ENCODE measurements at regions not wholly inside any gene's neighbourhood (a gene's known extent, or its start where the extent isn't known, plus 50 kb on each side); places are given as distances from the start of the nearest gene placed in this dataset.
A peak's percentile ranks its signal among the peaks of the same experiment; 100 is the strongest.

DNA sequence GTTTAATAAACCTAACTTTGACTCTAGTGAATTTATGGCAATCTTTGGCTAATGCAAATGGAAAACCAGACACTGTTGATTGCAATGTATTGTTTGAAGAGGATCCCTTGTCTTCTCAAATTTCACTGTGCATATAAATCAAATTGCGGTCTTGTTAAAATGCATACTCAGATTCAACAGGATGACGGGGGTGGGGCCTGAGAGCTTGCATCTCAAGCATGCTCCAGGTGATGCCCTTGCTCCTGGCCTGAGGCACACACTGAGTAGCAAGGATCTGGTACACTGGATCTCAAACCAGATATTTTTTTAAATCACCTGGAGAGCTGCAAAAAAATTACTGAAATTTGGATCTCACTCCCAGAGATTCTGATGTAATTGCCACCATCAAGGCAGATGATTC lies 463.7 kb downstream of the DNAH5 start:
- no peak for DNase-seq (ENCODE audit: low read depth in 3 of 3, low spot score in 2 of 3)

- peak in 2 of 3 donors; percentile 5 to 18 for DNase-seq (ENCODE audit: low read depth in 3 of 3, low spot score in 2 of 3)
Measured at GRCh38 chr5:13478831-13479465, 465.5 kb downstream of the DNAH5 start.

DNA sequence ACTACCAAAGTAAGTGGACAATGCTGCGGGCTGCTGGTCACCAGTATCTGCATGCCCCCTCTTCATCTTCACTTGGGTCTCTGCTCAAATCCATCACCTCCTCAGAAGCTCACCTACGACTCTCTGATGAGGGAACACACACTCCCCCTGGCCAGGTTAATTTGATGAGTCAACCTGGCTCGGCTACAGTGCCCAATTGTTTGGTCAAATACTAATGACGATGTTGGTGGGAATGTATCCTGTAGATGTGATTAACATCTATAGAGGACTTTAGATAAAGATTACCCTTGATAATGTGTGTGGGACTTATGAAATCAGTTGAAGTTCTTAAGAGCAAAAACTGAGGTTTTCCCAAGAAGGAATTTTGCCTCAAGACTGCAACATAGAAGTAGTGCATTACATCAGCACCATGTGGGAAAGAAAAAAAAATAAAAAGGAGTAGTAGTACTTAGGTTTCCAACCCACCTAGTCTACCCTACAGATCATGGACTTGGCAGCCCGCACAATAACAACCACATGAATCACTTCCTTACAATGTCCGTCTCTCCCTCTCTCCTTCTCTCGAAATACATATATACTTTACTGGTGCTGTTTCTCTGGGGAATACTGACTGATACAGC lies 467.3 kb downstream of the DNAH5 start:
- no peak for DNase-seq (ENCODE audit: low read depth in 3 of 3, low spot score in 2 of 3)

DNA sequence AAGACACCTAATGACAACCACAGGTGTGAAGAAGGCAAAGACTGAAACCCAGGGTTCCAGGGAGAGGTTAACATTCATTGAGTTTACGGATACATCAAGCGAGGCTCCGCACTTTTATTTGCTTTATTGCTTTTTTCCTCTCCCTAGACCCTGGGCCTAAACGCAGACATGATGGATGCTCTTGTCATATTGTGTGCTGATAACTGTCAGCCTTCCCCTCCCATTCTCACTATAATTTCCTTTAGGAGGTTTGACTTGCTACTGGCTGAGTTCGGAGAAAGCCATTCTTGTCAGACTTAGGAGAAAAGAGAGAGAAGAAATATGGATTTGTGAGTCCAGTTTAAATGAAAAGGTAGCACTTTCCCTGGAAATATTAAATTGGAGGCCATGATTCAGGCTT lies 471.6 kb downstream of the DNAH5 start:
- DNase-seq (ENCODE audit: low read depth in 3 of 3, low spot score in 2 of 3), result no peak

DNA sequence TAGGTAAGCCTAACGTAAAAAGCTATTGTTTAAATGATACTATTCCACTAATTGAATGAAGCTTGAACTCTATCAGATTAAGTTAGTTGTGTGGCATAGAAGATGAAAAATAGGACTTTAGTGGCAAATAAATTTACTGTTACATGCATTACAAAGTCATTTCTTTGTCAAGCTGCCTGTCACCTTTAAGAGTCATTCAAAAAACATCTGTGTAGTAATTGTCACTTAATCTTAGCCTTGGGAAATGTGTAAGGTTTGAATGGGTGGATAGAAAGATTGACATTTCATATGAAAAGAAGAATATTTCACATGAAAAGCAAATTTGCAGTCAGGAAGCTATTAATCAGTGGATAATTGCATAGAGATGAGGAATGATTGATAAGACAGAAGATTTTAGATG lies 473.5 kb downstream of the DNAH5 start:
- DNase-seq (ENCODE audit: low read depth in 3 of 3, low spot score in 2 of 3), result no peak

- no peak for DNase-seq (ENCODE audit: low read depth in 3 of 3, low spot score in 2 of 3)
Measured at GRCh38 chr5:13470263-13470662, 474.2 kb downstream of the DNAH5 start.

DNA sequence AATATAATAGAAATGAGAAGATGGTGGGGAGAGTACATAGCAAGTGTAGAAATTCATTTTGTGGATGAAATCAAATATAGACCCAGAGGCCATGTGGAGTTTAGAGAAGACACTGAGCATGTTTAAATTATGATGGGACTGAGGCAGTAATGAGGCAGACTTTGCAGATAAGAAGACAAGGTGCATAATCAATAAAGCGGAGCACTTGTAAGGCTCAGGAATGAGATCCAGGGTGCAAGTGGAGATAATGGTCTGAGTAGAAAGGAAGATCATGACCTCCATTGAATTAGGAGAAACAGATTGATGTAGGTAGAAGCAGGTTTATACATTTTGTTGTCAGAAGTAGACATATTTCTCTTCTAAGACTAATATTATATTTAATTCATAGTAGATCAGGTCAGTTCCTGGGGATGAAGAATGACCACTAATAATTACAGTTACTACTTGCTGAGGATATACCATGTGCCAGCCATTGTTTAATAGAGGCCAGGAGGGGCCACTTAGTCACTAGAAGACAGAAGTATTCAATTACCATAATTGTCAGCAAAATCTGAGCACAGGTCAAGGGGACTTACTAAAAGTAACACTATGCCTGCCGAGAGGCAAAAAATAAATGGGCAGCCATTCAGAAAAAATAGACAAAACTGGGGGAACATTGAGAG lies 479.8 kb downstream of the DNAH5 start:
- DNase-seq (ENCODE audit: low read depth in 3 of 3, low spot score in 2 of 3), result no peak

DNA sequence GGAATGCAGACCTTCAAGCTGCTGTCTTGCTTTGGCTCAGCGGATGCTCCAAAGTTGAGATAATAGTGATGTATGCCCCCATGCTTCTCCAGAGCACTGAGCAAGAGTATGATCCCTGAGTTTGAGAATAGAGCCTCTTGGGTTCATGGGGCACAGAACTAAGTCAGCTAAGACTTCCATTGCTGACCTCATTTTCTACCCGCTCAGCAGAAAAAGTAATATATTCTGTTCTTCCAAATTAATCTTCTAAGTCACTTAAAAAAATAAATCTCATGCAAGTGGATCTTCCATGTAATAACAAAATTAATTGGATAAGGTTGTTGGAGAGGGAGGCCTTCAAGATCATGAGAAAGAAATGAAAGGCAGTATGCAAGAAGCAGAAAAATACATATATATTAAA lies 483.9 kb downstream of the DNAH5 start:
- DNase-seq (ENCODE audit: low read depth in 3 of 3, low spot score in 2 of 3), result no peak

DNA sequence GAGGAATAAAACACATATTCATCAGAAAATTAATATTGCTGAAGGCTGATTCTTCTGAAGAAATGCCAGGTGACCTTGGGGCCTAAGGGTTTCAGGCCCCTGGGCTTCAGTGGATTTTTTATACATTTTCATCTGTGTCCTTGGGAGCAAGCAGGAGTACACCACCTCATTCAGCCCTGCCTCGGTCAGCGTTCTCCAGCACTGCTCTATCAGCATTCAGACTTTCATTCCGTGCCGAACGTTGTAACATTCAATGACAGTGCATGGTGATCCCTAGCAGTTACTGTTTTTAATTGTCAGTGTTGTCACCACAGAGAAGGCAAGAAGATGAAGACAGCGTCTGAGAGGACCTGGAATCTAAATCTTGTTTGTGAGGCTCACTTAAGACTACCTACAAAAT lies 490.4 kb downstream of the DNAH5 start:
- DNase-seq (ENCODE audit: low read depth in 3 of 3, low spot score in 2 of 3), result no peak

GRCh38 chr5:13448843-13449242 lies 495.6 kb downstream of the DNAH5 start:
- no peak for DNase-seq (ENCODE audit: low read depth in 3 of 3, low spot score in 2 of 3)

- no peak for DNase-seq (ENCODE audit: low read depth in 3 of 3, low spot score in 2 of 3)
Measured at GRCh38 chr5:13439430-13439829, 505.1 kb downstream of the DNAH5 start.

DNA sequence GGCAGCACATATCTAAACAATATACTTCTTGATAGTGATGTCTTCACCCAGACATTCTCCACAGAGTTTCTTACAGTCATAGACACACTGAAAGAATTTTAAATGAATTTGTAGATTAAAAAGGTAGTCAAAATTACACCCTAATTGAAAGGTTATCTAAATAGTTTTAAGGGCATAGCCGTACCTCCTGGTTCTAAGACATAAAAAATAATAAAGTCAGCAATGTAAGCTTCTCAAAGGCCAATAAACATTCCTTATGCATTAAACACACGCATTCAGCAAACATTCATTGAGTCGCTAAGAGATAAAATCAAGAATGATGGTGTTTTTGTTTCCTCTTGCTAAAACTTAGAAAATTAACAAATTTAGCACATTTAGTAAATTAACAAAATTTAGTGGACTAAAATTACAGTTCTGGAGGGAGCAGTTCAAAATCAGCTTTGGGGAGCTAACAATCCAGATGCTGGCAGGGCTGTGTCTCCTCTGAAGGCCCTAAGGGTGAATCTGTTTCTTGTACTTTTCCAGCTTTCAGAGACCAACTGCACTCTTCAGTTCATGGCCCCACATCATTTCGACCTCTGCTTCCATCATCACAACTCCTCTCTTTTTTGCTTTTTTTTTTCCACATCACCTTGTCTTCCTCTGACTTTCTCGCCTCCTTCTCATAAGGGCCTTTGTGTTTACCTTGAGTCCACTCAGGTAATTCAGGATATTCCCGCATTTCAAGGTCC lies 516.5 kb downstream of the DNAH5 start:
- no peak for DNase-seq (ENCODE audit: low read depth in 3 of 3, low spot score in 2 of 3)

DNA sequence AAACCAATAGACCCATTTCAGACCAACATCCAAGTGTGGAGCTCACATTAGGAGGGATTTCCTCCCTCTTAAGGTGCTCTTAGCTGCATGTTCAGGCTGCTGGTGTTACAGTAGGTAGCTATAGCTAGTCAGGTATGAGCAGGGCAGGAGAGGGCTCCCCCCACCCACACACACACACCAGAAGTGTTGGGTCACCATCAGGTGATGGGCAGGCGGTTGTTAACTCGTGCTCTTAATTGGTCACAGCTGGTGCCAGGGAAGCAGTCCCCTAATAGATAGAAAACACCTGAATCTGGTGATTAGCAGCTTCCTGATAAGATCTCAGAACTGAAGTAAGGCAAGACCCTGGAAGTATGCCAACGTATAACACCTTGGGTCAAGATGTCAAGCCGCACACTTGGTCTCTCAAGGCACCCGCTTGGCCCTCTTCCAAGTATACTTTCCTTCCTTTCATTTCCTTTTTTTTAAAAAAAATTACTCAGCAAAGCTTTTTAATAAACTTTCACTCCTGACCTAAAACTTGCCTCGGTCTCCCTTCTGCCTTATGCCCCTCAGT lies 532.4 kb downstream of the DNAH5 start:
- DNase-seq (ENCODE audit: low read depth in 3 of 3, low spot score in 2 of 3), result no peak

DNA sequence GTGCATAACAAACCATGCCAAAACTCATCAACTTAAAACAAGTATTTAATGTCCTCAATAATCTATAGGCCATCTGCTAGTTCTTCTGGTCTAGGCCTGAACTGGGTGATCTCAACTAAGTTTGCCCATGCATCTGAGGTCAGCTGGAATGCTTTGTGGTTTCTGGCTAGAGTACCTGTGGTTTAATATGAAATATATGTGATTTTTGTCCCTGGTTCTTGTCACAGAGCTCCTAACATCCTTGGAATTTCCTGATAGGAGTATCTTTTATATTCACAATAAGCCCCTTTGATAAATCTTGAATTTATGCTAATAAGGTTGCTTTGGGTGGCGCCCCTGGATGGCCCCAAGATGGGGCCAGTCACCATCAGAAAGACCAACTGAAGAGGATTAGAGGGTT lies 535.9 kb downstream of the DNAH5 start:
- DNase-seq (ENCODE audit: low read depth in 3 of 3, low spot score in 2 of 3), result no peak

DNA sequence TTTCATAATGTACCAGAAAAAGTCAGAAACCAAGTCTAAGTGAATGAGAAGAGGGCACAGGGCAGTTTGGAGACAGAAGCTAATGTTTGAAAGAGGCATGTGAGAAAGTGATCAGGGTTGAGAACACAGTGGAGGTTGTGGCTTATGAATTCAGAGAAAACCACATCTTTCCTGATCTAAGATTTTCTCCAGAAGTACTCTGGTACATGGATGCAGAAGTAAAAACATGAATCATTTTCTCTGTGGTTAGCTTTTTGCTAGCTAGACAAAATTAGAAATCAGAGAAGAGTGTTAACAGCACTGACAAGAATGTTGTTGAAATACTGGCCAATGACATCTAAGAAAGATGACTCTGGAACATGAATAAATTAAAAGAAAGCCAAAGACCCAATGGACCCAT lies 541.1 kb downstream of the DNAH5 start:
- DNase-seq (ENCODE audit: low read depth in 3 of 3, low spot score in 2 of 3), result no peak

- no peak for DNase-seq (ENCODE audit: low read depth in 3 of 3, low spot score in 2 of 3)
Measured at GRCh38 chr5:13385066-13385465, 559.4 kb downstream of the DNAH5 start.

DNA sequence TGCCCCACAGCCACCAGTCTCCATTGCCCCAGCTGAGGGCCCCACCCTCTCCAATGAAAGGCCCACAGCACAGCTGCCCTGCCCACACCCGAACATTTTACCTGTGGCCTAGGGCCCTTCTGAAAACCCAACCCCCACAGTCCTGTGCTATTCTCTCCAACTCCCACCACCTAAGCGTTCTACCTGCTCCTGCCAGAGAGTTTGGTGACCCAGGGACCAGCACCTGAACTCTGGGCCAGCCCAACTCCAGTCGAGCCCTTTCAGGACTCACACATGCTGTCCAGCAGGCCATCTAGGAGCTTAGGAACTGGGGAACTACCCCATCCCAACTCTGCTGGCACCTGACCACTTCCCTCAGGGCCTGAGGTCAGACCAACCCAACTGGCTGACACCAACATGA lies 562.3 kb downstream of the DNAH5 start:
- no peak for DNase-seq (ENCODE audit: low read depth in 3 of 3, low spot score in 2 of 3)

DNA sequence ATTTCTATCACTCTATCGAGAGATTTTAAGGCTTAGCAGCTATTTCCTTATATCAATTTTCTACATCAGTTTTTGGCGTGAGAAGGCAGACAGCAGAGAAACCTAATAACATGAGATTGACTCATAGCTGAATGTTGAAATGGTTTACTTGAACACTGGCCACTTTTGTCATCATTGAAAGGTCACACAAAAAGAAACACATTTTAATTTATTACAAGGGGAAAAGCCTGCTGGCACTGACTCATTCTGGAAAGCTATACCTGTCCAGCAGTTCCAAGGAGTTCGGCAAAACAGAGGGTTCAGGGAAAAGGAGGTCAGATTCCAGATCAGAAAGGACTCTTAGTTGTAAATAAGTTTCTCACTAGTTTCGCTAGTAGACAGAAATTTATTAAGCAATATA lies 566.4 kb downstream of the DNAH5 start:
- no peak for DNase-seq (ENCODE audit: low read depth in 3 of 3, low spot score in 2 of 3)

DNA sequence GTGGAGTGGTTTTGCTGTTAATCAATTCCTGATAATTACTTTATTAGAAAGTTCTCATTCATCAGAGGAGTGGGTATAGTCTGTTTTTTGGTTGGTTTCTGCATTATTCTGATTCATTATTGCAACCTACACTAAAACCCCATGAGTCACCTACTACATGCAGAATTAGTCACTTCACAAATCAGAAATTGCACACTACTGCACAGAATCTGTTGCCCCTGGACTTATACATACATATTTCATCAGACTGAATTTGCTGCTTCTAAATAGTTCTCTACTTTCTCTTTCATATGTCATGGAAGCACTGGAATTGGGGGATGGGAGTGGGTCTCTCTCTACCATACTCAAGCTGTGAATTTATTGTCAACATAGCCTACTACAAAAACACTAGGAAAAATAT lies 585.1 kb downstream of the DNAH5 start:
- no peak for DNase-seq (ENCODE audit: low read depth in 3 of 3, low spot score in 2 of 3)

- no peak for DNase-seq (ENCODE audit: low read depth in 3 of 3, low spot score in 2 of 3)
Measured at GRCh38 chr5:13358342-13358741, 586.1 kb downstream of the DNAH5 start.

DNA sequence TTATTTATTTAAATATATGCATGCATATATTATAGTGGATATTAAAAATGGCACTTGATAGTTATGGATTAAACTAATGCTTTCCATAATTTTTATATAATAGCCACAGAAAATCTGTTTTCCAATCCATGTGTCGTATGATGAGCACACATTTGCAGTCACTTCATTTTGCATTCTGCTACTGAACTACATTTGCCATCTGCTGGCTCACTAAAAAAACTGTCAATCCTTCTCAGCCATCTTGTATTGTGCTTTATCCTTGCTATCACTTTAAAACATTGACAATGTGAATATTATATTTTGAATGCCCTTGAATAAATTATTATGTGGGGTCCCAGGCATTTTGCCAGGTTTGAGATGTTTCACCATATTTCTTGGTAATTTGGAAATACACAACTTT lies 586.6 kb downstream of the DNAH5 start:
- no peak for DNase-seq (ENCODE audit: low read depth in 3 of 3, low spot score in 2 of 3)

Measured in right renal cortex interstitium (tissue), 3 donors.